ENCODE measurements at regions not wholly inside any gene's neighbourhood (a gene's known extent, or its start where the extent isn't known, plus 50 kb on each side); places are given as distances from the start of the nearest gene placed in this dataset.
"Not testable (repeated sequence)": the region's sequence is repeated elsewhere in the genome, so short reads cannot be mapped to it uniquely, and the experiment has no call there.

GRCh38 chr14:101292448-101292847, 268.8 kb upstream of the DIO3 start:
- no peak for FAIRE-seq

GRCh38 chr14:101293605-101294004, 267.7 kb upstream of the DIO3 start:
- FAIRE-seq, result no peak

GRCh38 chr14:101294136-101294535, 267.2 kb upstream of the DIO3 start:
- FAIRE-seq, result no peak

- not testable (repeated sequence) for FAIRE-seq
Observed at GRCh38 chr14:101299781-101300180, 261.5 kb upstream of the DIO3 start.

- no peak for FAIRE-seq
Observed at GRCh38 chr14:101301011-101301410, 260.3 kb upstream of the DIO3 start.

- FAIRE-seq, result not testable (repeated sequence)
Observed at GRCh38 chr14:101307162-101307561, 254.1 kb upstream of the DIO3 start.

GRCh38 chr14:101311186-101311585, 250.1 kb upstream of the DIO3 start:
- not testable (repeated sequence) for FAIRE-seq

- FAIRE-seq, result no peak
Observed at GRCh38 chr14:101313268-101313667, 248.0 kb upstream of the DIO3 start.

- FAIRE-seq, result no peak
Observed at GRCh38 chr14:101315802-101316296, 245.4 kb upstream of the DIO3 start.

- FAIRE-seq, result no peak
Observed at GRCh38 chr14:101318271-101318670, 243.0 kb upstream of the DIO3 start.

- no peak for FAIRE-seq
Observed at GRCh38 chr14:101320396-101320795, 240.9 kb upstream of the DIO3 start.

- FAIRE-seq, result no peak
Observed at GRCh38 chr14:101322223-101322622, 239.1 kb upstream of the DIO3 start.

GRCh38 chr14:101323111-101323510, 238.2 kb upstream of the DIO3 start:
- no peak for FAIRE-seq

GRCh38 chr14:101323614-101324235, 237.6 kb upstream of the DIO3 start:
- not testable (repeated sequence) for FAIRE-seq

- no peak for FAIRE-seq
Observed at GRCh38 chr14:101325319-101325718, 236.0 kb upstream of the DIO3 start.

- no peak for FAIRE-seq
Observed at GRCh38 chr14:101328412-101329028, 232.8 kb upstream of the DIO3 start.

GRCh38 chr14:101330416-101331140, 230.7 kb upstream of the DIO3 start:
- FAIRE-seq, result no peak

GRCh38 chr14:101331141-101331525, 230.2 kb upstream of the DIO3 start:
- no peak for FAIRE-seq

- no peak for FAIRE-seq
Observed at GRCh38 chr14:101331661-101332169, 229.6 kb upstream of the DIO3 start.

- FAIRE-seq, result no peak
Observed at GRCh38 chr14:101332281-101332680, 229.0 kb upstream of the DIO3 start.

- no peak for FAIRE-seq
Observed at GRCh38 chr14:101333335-101334280, 227.7 kb upstream of the DIO3 start.

- no peak for FAIRE-seq
Observed at GRCh38 chr14:101334656-101335055, 226.6 kb upstream of the DIO3 start.
